ENCODE measurements at regions not wholly inside any gene's neighbourhood (a gene's known extent, or its start where the extent isn't known, plus 50 kb on each side); places are given as distances from the start of the nearest gene placed in this dataset.

- TF ChIP-seq CEBPB (IDR thresholded peaks at IDR 0.05; ENCODE audit: low read depth) (no peak), EGR1 (IDR thresholded peaks at IDR 0.05; ENCODE audit: low read depth) (no peak), YY1 (IDR thresholded peaks at IDR 0.05; ENCODE audit: extremely low read depth, insufficient replicate concordance, low read depth, low read length) (no peak), ZFX (IDR thresholded peaks at IDR 0.05) (no peak), MAX (IDR thresholded peaks at IDR 0.05) (no peak), JUND (IDR thresholded peaks at IDR 0.05) (no peak)
Measured at GRCh38 chr2:166614503-166614902, 120.5 kb upstream of the SCN7A start (continued).

GRCh38 chr2:166614029-166614428 is 120.0 kb upstream of the SCN7A start:
- TF ChIP-seq FOSL1 (IDR thresholded peaks at IDR 0.05; ENCODE audit: low read depth) (no peak), SIN3A (IDR thresholded peaks at IDR 0.05; ENCODE audit: low read depth) (no peak), ZNF274 (IDR thresholded peaks at IDR 0.05; ENCODE audit: low read depth, low read length) (no peak), JUND (IDR thresholded peaks at IDR 0.05) (no peak), EGR1 (IDR thresholded peaks at IDR 0.05; ENCODE audit: low read depth) (no peak), REST (IDR thresholded peaks at IDR 0.05; ENCODE audit: low read depth) (no peak), MAX (IDR thresholded peaks at IDR 0.05) (no peak), YY1 (IDR thresholded peaks at IDR 0.05; ENCODE audit: extremely low read depth, insufficient replicate concordance, low read depth, low read length) (no peak), SP1 (IDR thresholded peaks at IDR 0.05; ENCODE audit: low read depth) (no peak), ZFX (IDR thresholded peaks at IDR 0.05) (no peak)
- no peaks in the 10 kb centered on the region for H3K79me2 ChIP-seq (ENCODE audit: insufficient read depth, low read length)
- no peaks in the 10 kb centered on the region for H3K9me2 ChIP-seq (ENCODE audit: insufficient read depth)
- no peak overlapping the region for H3K4me2 ChIP-seq (ENCODE audit: low read length)
- no peaks in the 10 kb centered on the region for H4K20me1 ChIP-seq (ENCODE audit: insufficient read depth)
- DNase-seq (ENCODE audit: low read depth, low spot score): no peak
- POLR2A ChIA-PET: no interaction called here
- BruUV-seq (replicated peaks): no TSS peak
- no peaks in the 10 kb centered on the region for H3K27me3 ChIP-seq (ENCODE audit: insufficient read depth, low read length)
- H2AFZ ChIP-seq (ENCODE audit: low read depth, low read length, poor library complexity, severe bottlenecking): no peak overlapping the region
- H3K9me3 ChIP-seq (ENCODE audit: control insufficient read depth in 1 of 2, insufficient read depth in 1 of 2, low read depth in 1 of 2, low read length in 2 of 2): no peaks in the 10 kb centered on the region; a peak in 1 of 4 replicates
- intact Hi-C loops (cut with micrococcal nuclease): no loop called here
- no peaks in the 10 kb centered on the region for H3K4me1 ChIP-seq (ENCODE audit: control insufficient read depth in 1 of 2, insufficient read depth in 2 of 2, low read length in 2 of 2)
- no peak overlapping the region for H3K27ac ChIP-seq (ENCODE audit: low read depth, low read length)
- no peaks in the 10 kb centered on the region for H3K36me3 ChIP-seq (ENCODE audit: control insufficient read depth in 1 of 2, insufficient read depth in 2 of 2, low read length in 2 of 2)
- no peak overlapping the region for H3K4me3 ChIP-seq (replicated peaks in 1 of 2; ENCODE audit: low read depth in 1 of 2, low read length in 2 of 2)
- no peak for ATAC-seq
- RAD21 ChIA-PET (ENCODE audit: low non-redundant PET in 1 of 2, low total read pairs in 2 of 2, uncharacterized antibody in 2 of 2, unreplicated experiment in 2 of 2): no interaction called here
- CTCF ChIA-PET: no interaction called here
- no peak overlapping the region for H3K9ac ChIP-seq (ENCODE audit: low read length)
